Prostate gland (tissue), 1 donor: ENCODE measurements at regions not wholly inside any gene's neighbourhood (a gene's known extent, or its start where the extent isn't known, plus 50 kb on each side); places are given as distances from the start of the nearest gene placed in this dataset.

Experiments used
- POLR2A ChIP-seq: fragments of 450-650 bp; IDR thresholded peaks from one replicate; pipeline ENCODE4 v1.6.1; 2016; ENCODE audit warnings: antibody characterized with exemption, mild to moderate bottlenecking
- POLR2AphosphoS5 ChIP-seq: sonication (generic); formaldehyde crosslinking; IDR thresholded peaks from one replicate; pipeline ENCODE4 v1.6.1; 2017; ENCODE audit warnings: antibody characterized with exemption

- no peak for TF ChIP-seq POLR2A
- no peak for TF ChIP-seq POLR2AphosphoS5
Measured at GRCh38 chr5:126334760-126335159, 88.4 kb upstream of the GRAMD2B start.
